H9 (cell line): ENCODE measurements at regions not wholly inside any gene's neighbourhood (a gene's known extent, or its start where the extent isn't known, plus 50 kb on each side); places are given as distances from the start of the nearest gene placed in this dataset.

Experiments used
- DNase-seq: peaks from one replicate; pipeline ENCODE4 v3.0.0-alpha.2; 2017
- H2AFZ ChIP-seq: one replicate; pipeline ENCODE4 v1.6.1; 2013; ENCODE audit warnings: mild to moderate bottlenecking, low read length, control low read depth, moderate library complexity
- H2AK5ac ChIP-seq: 2 replicates; pipeline ENCODE4 v1.6.1; 2013; ENCODE audit warnings: low read length, control low read depth, mixed read lengths; ENCODE audit not compliant: insufficient read length
- H2BK120ac ChIP-seq: one replicate; pipeline ENCODE4 v1.6.1; 2013; ENCODE audit warnings: low read depth, mild to moderate bottlenecking, low read length, control low read depth, inconsistent platforms; ENCODE audit not compliant: poor library complexity, severe bottlenecking
- H2BK12ac ChIP-seq: 2 replicates; pipeline ENCODE4 v1.6.1; 2013; ENCODE audit warnings: low read length, control low read depth, mixed read lengths, low read depth; ENCODE audit not compliant: insufficient read length
- H2BK15ac ChIP-seq: 2 replicates; pipeline ENCODE4 v1.6.1; 2013; ENCODE audit warnings: low read depth, low read length, control low read depth
- H2BK20ac ChIP-seq: one replicate; pipeline ENCODE4 v1.6.1; 2013; ENCODE audit warnings: low read depth, mild to moderate bottlenecking, low read length, control low read depth, inconsistent platforms; ENCODE audit not compliant: poor library complexity, severe bottlenecking
- H2BK5ac ChIP-seq: 2 replicates; pipeline ENCODE4 v1.6.1; 2013; ENCODE audit warnings: low read length, control low read depth, mixed read lengths; ENCODE audit not compliant: insufficient read length
- H3K14ac ChIP-seq: 2 replicates; pipeline ENCODE4 v1.6.1; 2013; ENCODE audit warnings: low read length, control low read depth; ENCODE audit not compliant: insufficient read depth
- H3K18ac ChIP-seq: 2 replicates; pipeline ENCODE4 v1.6.1; 2013; ENCODE audit warnings: low read depth, mild to moderate bottlenecking, mixed read lengths, low read length, control low read depth; ENCODE audit not compliant: insufficient read length
- H3K23ac ChIP-seq: 2 replicates; pipeline ENCODE4 v1.6.1; 2013; ENCODE audit warnings: low read length, control low read depth, mixed read lengths, low read depth; ENCODE audit not compliant: insufficient read length
- H3K23me2 ChIP-seq: 2 replicates; pipeline ENCODE4 v1.6.1; 2013; ENCODE audit warnings: low read depth, mild to moderate bottlenecking, mixed read lengths, low read length, control low read depth; ENCODE audit not compliant: insufficient read length, poor library complexity, severe bottlenecking
- H3K27ac ChIP-seq: 2 replicates; pipeline ENCODE4 v1.5.1; 2013; ENCODE audit warnings: low read length, control low read depth, mixed read lengths, low read depth; ENCODE audit not compliant: insufficient read length
- H3K27me3 ChIP-seq: 2 replicates; pipeline ENCODE4 v1.6.1; 2013; ENCODE audit warnings: low read length, control low read depth, inconsistent platforms; ENCODE audit not compliant: insufficient read depth
- H3K4ac ChIP-seq: 2 replicates; pipeline ENCODE4 v1.6.1; 2013; ENCODE audit warnings: low read depth, mild to moderate bottlenecking, control low read depth, inconsistent platforms, low read length, moderate library complexity
- H3K4me1 ChIP-seq: 2 replicates; pipeline ENCODE4 v1.6.1; 2013; ENCODE audit warnings: low read length, control low read depth, inconsistent platforms; ENCODE audit not compliant: insufficient read depth
- H3K4me2 ChIP-seq: 2 replicates; pipeline ENCODE4 v1.6.1; 2013; ENCODE audit warnings: low read length, control low read depth, mixed read lengths; ENCODE audit not compliant: insufficient read length, insufficient read depth
- H3K56ac ChIP-seq: 2 replicates; pipeline ENCODE4 v1.6.1; 2013; ENCODE audit warnings: low read depth, mild to moderate bottlenecking, mixed read lengths, low read length, control low read depth; ENCODE audit not compliant: insufficient read length
- H3K79me1 ChIP-seq: 2 replicates; pipeline ENCODE4 v1.6.1; 2013; ENCODE audit warnings: low read depth, mild to moderate bottlenecking, moderate library complexity, low read length, control low read depth, inconsistent platforms; ENCODE audit not compliant: insufficient read depth, poor library complexity, severe bottlenecking
- H3K79me2 ChIP-seq: 2 replicates; pipeline ENCODE4 v1.6.1; 2013; ENCODE audit warnings: low read length, control low read depth, inconsistent platforms; ENCODE audit not compliant: insufficient read depth
- H3K9ac ChIP-seq: 2 replicates; pipeline ENCODE4 v1.6.1; 2013; ENCODE audit warnings: low read length, control low read depth, mixed read lengths; ENCODE audit not compliant: insufficient read length; ENCODE audit errors: extremely low read depth
- H3K9me3 ChIP-seq: one replicate; pipeline ENCODE4 v1.6.1; 2013; ENCODE audit warnings: low read depth, low read length, inconsistent platforms; ENCODE audit not compliant: control insufficient read depth
- H3T11ph ChIP-seq: one replicate; pipeline ENCODE4 v1.6.1; 2013; ENCODE audit warnings: mild to moderate bottlenecking, low read length, control low read depth, inconsistent platforms
- H4K20me1 ChIP-seq: one replicate; pipeline ENCODE4 v1.6.1; 2013; ENCODE audit not compliant: control insufficient read depth, insufficient read length, insufficient read depth
- H4K5ac ChIP-seq: 2 replicates; pipeline ENCODE4 v1.6.1; 2013; ENCODE audit warnings: low read depth, mild to moderate bottlenecking, mixed read lengths, low read length, control low read depth; ENCODE audit not compliant: insufficient read length
- H4K8ac ChIP-seq: replicated peaks from 2 replicates; pipeline ENCODE4 v1.6.1; 2013; ENCODE audit warnings: low read length, control low read depth, mixed read lengths, low read depth; ENCODE audit not compliant: insufficient read length
- H4K91ac ChIP-seq: 2 replicates; pipeline ENCODE4 v1.6.1; 2013; ENCODE audit warnings: low read depth, mild to moderate bottlenecking, moderate library complexity, mixed read lengths, low read length, control low read depth; ENCODE audit not compliant: insufficient read length
- H3K27ac Mint-ChIP-seq, 3 experiments: 2 replicates in 2 of 3; 3 replicates in 1 of 3; pipeline ENCODE4 v1.8.0; 2020 to 2021; ENCODE audit warnings: mixed read lengths in 3 of 3, mild to moderate bottlenecking in 1 of 3, moderate library complexity in 1 of 3
- H3K27me3 Mint-ChIP-seq: 2 replicates; pipeline ENCODE4 v1.8.0; 2021; ENCODE audit warnings: low read depth, mild to moderate bottlenecking, moderate library complexity, mixed read lengths
- H3K36me3 Mint-ChIP-seq, 3 experiments: 2 replicates in 2 of 3; 3 replicates in 1 of 3; pipeline ENCODE4 v1.8.0; 2020 to 2021; ENCODE audit warnings: low read depth in 3 of 3, mixed read lengths in 3 of 3; ENCODE audit not compliant: insufficient read depth in 1 of 3
- H3K4me1 Mint-ChIP-seq, 2 experiments: 2 replicates each; pipeline ENCODE4 v1.8.0; 2020; ENCODE audit warnings: mixed read lengths in 2 of 2
- H3K4me3 Mint-ChIP-seq, 2 experiments: 2 replicates in 1 of 2; 3 replicates in 1 of 2; pipeline ENCODE4 v1.8.0; 2020 to 2021; ENCODE audit warnings: mild to moderate bottlenecking in 2 of 2, mixed read lengths in 2 of 2, moderate library complexity in 1 of 2
- H3K9me3 Mint-ChIP-seq, 2 experiments: 2 replicates in 1 of 2; 3 replicates in 1 of 2; pipeline ENCODE4 v1.8.0; 2020; ENCODE audit warnings: mild to moderate bottlenecking in 2 of 2, mixed read lengths in 2 of 2, moderate library complexity in 1 of 2
- WGBS: extraction: QIAGEN DNeasy Blood & Tissue Kit; methylation state at CpG from one replicate; pipeline ENCODE4 v1.1.7; 2013; ENCODE audit warnings: missing lambda C conversion rate, low lambda C conversion rate, mixed read lengths; ENCODE audit not compliant: insufficient read length; ENCODE audit errors: extremely low coverage; 5-methylcytosine and 5-hydroxymethylcytosine counted together
- TF ChIP-seq, protein P1 (sequence below): fragments of 200-600 bp; sonication (generic); conservative IDR thresholded peaks from 3 replicates; pipeline ENCODE4 v1.8.0; 2021; ENCODE audit warnings: antibody characterized with exemption, mild to moderate bottlenecking

DNA sequence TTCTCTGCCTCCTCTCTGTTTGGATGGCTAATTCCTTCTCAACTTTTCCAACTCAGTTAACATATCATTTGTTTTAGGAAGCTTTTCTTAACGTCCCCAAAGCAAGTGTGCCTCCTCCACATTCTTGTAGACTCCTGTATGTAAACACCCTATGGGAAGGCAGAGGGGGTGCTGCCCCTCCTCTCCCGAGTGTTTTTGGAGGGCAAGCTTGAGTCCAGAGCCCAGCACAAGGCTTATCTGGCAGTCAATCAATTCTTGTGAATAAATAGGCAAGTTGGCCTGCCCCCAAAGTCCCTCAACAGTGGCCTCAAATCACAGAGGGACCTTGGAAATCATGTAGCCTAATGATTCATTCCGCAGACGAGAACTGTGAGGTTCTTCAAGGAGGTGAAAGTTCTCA is 305.6 kb downstream of the RPS24 start:
- DNase-seq = peak; percentile 7
- no peak overlapping the region for H3K27ac ChIP-seq
- no peak overlapping the region for H2AFZ ChIP-seq
- no peak overlapping the region for H3K4ac ChIP-seq
- no peak overlapping the region for H2BK5ac ChIP-seq
- H3K23ac ChIP-seq = no peak overlapping the region
- H3K27ac Mint-ChIP-seq = no peak overlapping the region
- H3K27me3 ChIP-seq = no peaks in the 10 kb centered on the region
- no peaks in the 10 kb centered on the region for H4K20me1 ChIP-seq
- peaks cover 12% of the 10 kb centered on the region for H3K27me3 Mint-ChIP-seq
- H3K4me2 ChIP-seq = no peak overlapping the region
- H4K5ac ChIP-seq = no peak overlapping the region
- H3K4me1 ChIP-seq = no peaks in the 10 kb centered on the region
- H3K79me1 ChIP-seq = no peaks in the 10 kb centered on the region
- H2BK15ac ChIP-seq = no peak overlapping the region
- H3K23me2 ChIP-seq = no peaks in the 10 kb centered on the region
- no peak overlapping the region for H4K91ac ChIP-seq
- H2BK20ac ChIP-seq = no peak overlapping the region
- no peak overlapping the region for H2BK12ac ChIP-seq
- H3K9ac ChIP-seq = no peak overlapping the region
- TF ChIP-seq, protein P1, sequence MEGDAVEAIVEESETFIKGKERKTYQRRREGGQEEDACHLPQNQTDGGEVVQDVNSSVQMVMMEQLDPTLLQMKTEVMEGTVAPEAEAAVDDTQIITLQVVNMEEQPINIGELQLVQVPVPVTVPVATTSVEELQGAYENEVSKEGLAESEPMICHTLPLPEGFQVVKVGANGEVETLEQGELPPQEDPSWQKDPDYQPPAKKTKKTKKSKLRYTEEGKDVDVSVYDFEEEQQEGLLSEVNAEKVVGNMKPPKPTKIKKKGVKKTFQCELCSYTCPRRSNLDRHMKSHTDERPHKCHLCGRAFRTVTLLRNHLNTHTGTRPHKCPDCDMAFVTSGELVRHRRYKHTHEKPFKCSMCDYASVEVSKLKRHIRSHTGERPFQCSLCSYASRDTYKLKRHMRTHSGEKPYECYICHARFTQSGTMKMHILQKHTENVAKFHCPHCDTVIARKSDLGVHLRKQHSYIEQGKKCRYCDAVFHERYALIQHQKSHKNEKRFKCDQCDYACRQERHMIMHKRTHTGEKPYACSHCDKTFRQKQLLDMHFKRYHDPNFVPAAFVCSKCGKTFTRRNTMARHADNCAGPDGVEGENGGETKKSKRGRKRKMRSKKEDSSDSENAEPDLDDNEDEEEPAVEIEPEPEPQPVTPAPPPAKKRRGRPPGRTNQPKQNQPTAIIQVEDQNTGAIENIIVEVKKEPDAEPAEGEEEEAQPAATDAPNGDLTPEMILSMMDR = no peak
- H2AK5ac ChIP-seq = no peak overlapping the region
- H3K9me3 ChIP-seq = no peaks in the 10 kb centered on the region
- no peak overlapping the region for H3K18ac ChIP-seq
- H3K14ac ChIP-seq = no peak overlapping the region
- no peak overlapping the region for H4K8ac ChIP-seq
- peaks cover 4% of the 10 kb centered on the region in 2 experiments for H3K4me1 Mint-ChIP-seq
- H3T11ph ChIP-seq = no peak overlapping the region
- no peak overlapping the region for H2BK120ac ChIP-seq
- WGBS = no CpG with 5 or more reads among the region's 4 CpGs
- H3K36me3 Mint-ChIP-seq = peaks cover 0 to 2% (median 0%) of the 10 kb centered on the region in 3 experiments; a peak in 2 of 7 replicates
- H3K4me3 Mint-ChIP-seq = no peak overlapping the region
- H3K79me2 ChIP-seq = no peaks in the 10 kb centered on the region
- H3K9me3 Mint-ChIP-seq = no peaks in the 10 kb centered on the region; a peak in 1 of 5 replicates
- H3K56ac ChIP-seq = no peak overlapping the region
